Retinal pigment epithelial cell (primary cell): ENCODE measurements at regions not wholly inside any gene's neighbourhood (a gene's known extent, or its start where the extent isn't known, plus 50 kb on each side); places are given as distances from the start of the nearest gene placed in this dataset.

Experiments
- DNase-seq: peaks from one replicate; pipeline ENCODE4 v3.0.0-alpha.2; 2010; ENCODE audit warnings: low read depth
- H3K4me3 ChIP-seq: 2 replicates; pipeline ENCODE4 v1.5.1; 2011; ENCODE audit warnings: mild to moderate bottlenecking, low read length, control low read depth, moderate library complexity
- CTCF ChIP-seq: conservative IDR thresholded peaks from 2 replicates; pipeline ENCODE4 v1.5.1; 2011; ENCODE audit warnings: low read depth, low read length, control low read depth, inconsistent platforms

DNA sequence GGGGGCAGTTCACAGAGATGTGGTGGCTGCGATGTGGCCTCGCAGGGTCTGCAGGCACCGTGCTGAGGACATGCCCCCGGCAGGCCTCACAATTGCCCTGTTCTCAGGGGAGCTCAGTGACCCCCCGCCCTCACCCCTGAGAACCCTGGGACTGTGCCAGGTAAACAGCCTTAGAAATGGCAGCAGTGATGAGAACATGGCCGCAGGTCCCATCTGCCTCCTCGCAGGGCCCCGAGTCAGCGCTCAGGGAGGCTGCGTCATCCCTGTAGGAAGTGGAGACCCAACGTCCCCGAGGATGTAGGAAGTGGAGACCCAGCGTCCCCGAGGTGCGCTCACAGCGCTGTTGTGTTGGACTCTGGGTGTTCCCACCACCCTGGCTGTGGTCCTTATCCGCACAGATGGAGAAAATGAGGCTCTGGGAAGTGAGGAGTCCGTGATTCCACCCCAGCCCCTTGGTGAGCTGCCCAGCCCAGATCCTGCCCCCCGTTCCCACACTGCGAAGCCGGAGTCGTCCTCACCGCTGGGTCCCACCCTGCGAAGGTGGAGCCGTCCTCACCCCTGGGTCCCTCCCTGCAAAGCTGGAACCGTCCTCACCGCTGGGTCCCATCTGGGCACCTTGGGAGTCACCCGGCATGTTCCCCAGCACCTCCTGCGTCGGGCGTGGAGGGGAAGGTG is 1086.8 kb downstream of the BRD1 start:
- TF ChIP-seq CTCF = no peak
- H3K4me3 ChIP-seq = no peak overlapping the region
- no peak for DNase-seq

GRCh38 chr22:48740086-48740730 is 1087.5 kb downstream of the BRD1 start:
- no peak for TF ChIP-seq CTCF
- no peak for DNase-seq
- H3K4me3 ChIP-seq = no peak overlapping the region

GRCh38 chr22:48739348-48740085 is 1088.2 kb downstream of the BRD1 start:
- H3K4me3 ChIP-seq = no peak overlapping the region
- TF ChIP-seq CTCF = no peak
- DNase-seq = no peak

DNA sequence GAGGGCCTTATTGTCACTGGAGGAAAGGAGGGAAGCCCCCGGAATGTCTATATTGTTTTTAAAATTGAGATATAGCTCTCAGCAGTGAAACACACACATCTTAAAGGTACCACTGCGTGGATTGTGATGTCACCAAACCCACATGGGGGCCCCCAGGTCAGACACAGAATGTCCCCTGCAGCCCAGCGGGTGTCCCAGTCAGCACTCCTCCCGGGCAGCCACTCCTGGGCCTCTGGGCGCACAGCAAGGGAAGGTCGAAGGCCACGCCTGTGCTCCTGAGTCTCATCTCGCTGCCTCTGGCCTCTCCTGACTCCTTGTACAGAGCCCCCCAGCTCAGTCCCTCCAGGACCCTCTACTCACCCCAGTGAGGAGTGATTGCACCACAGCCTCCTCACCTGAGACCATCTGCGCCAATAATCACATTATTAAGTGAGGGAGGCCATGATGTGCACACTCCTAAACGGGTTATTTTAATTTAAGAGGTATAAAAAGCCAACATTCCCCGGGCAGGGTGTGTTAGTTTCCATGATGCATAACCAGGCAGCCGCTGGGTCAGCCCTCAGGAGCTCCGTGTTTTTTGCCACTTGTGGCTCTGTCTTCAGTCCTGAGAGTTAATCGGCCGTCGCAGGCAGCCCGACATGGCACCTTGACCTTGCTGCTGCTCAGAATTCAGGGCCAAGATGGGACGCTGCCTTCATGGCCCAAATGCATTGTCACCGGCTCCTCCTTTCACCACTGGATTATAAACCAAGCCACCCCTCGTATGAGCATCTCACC is 1089.3 kb downstream of the BRD1 start:
- H3K4me3 ChIP-seq = no peak overlapping the region
- no peak for DNase-seq
- TF ChIP-seq CTCF = no peak

DNA sequence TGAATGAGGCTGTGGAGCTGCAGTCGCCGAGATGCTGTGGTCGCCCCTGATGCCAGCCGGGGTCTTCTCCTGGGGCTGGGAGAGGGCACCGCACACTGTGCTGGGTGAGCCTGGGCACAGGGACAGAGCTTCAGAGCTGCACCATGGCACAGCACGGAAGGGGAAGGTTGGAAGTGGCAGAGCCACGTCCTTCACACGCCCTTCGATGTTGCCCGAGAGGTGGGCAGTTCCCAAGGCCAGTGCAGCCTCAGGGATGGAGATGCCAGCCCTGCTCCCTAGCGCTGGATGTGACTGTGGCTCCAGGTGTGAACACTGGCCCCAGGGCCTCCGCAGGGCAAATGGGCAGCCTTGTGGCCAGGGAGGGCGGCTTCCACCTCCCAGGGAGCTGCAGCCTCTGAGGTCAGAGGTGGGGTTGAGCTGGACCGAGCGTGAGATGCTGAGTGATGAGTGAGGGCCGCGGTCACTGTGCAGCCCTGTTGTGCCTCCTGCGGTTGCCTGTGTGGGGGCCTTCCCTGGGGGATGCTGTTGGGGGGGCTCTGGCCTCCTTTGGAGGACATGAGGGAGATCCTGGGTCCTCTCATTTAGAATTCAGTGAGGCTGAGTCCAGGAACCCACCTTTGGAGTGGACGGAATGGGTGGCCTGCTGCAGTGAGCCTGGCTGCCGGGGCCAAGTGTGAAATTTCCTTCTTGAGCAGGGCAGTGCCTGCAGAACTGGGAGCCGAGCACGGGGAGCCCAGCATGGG is 1090.0 kb downstream of the BRD1 start:
- no peak for DNase-seq
- H3K4me3 ChIP-seq = no peak overlapping the region
- TF ChIP-seq CTCF = no peak

DNA sequence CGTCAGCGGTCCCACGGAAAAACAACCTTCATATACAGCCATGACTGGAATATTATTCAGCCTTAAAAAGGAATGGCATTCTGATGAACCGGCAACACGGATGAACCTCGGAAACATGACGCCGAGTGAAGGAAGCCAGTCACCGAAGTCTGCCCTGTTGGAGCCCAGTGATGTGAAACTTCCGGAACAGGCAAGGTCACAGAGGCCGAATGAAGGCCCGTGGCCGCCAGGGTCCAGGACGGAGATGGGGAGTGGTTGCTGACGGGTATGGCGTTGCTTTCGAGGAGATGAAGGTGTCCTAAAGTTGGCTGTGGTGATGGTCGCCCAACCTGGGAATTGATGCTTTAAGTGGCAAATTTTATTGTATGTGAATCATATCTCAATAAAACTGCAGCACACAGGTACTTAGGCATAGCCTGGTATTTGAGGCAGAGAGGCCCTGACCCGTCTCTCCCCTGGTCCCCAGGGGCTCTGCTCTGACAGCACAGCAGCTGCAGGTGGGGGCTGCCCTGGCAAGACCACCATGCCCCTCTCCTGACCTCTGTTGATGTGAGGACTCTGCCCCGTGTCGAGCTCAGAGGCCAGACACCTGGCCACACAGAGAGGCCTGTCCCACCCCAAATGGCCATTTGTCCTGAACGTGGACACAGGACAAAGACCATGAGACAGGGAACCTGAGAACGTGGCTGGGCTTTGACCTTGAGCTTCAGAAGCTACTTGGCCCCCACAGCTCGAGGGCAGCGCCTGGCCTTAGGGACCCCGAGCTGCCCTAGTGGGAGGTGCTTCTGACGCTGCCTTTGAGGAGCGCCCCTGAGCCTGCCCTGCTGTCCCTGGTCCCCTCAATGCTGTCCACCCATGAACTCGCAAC is 1090.8 kb downstream of the BRD1 start:
- no peak overlapping the region for H3K4me3 ChIP-seq
- no peak for DNase-seq
- TF ChIP-seq CTCF = no peak
